HG02884 (cell line): ENCODE measurements at regions not wholly inside any gene's neighbourhood (a gene's known extent, or its start where the extent isn't known, plus 50 kb on each side); places are given as distances from the start of the nearest gene placed in this dataset.

ENCODE experiments used
- ATAC-seq: cut with Tn5 transposase; IDR thresholded peaks from one replicate; pipeline ENCODE4 v1.9.1; 2021; ENCODE audit warnings: mild to moderate bottlenecking, moderate library complexity; ENCODE audit not compliant: unreplicated experiment

DNA sequence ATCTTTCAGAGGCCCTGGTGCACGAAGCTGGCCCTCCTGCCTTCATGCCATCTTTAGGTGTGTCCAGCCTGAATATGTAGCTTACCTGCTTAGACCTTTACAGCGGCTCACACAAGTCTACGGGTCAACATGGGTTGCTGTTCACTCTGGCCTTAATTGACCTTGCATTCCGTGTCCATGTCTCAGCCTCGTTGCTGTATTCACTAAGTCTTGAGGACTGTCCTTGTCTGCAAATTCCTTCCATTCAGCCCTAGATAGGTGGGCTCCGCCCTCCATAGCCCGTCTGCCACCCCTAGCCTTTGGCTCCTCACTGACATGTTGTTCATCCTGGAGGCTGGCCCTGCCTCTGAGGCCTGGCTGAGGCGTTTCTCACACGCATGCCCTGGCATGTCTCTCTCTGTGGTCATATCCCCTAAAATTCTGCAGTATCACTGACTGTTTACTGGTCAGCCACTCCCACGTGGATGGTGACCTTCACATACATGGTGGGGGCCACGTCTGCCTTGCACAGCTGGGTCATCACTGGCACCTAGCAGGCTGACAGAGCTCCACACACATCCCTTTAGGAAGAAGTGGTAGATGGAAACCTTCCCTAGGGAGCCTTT is 394.1 kb upstream of the MKI67 start:
- ATAC-seq: no peak

DNA sequence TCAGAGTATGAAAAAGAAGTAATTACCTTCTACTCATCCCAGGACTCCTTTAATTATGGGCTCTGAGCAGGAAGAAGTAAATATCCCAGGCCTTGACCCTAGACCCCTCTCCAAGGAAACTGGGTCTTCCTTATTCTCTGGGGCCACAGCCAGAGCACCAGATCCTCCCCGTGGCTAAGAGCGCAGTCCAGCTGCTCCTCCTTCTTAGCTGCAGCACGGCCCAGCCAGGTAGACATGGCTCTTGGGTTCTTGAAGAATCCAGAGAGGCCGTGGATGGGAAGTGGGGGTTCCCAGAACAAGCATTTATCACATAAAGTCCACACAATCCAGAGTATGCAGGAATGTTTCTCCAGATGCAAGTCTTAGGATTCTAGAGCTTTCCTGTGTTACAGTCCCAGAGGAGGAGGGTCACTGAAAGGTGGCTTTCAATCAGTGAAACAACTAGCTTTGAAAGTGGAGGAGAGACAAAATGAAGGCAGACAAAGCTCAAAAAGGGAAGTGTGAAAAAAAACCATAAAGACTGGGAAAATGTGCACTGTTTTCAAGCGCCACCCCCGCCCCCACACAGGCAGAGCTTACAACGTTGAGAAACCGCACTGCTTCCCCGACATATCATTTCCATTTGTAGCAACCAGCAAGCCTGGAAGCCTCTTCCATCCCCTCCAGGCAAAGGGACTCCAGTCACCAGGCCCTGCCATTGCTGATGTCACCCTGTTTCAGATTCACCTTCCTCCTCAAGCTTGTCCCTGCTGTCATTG is 396.5 kb upstream of the MKI67 start:
- no peak for ATAC-seq

GRCh38 chr10:128525444-128525843 is 399.2 kb upstream of the MKI67 start:
- ATAC-seq: no peak

DNA sequence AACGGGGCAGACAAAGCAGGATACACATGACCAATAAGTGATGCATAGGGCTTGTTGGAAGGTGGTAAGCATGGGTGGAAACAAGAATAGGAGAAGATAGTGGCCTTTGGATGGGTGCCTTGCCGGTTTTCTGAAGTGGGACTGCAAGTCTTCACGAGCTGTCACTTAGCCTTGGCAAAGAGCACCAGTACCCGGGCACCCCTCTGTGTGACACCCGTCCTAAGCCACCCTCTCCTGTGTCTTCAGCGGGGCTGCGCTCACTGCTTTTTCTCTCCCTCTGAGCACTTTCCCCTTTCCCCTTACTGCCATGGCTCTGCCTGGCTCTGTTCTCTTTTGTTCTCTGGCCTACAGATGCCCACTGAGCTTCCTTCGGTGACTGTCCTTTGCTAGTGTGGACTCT is 399.7 kb upstream of the MKI67 start:
- no peak for ATAC-seq

DNA sequence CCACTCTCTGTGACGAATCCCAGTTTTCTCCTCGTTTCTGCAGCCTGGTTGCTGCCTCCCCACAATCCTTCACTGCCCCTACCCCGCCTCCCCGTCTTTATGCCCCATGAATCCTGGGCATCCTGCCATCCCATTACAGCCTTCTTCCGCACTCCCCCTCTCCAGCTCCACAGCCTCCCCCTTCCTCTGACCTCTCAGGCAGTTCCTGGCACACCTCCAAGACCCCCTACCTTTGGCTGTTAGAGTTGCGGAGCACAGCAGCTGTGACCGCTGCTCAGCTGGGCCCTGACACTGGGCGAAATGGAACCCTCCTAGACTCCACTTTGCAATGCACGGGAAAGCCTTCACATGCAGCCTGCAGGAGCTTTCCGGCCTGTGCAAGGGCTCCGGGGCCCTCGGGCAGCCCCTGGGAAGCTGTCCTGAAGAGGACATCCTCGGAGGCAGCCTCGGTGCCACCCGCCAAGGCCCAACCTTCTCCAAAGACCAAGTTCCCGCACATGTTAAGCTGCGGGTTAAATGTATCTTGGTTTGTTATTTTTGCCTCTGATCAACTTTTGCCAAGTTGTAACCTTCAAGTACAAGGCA is 400.7 kb upstream of the MKI67 start:
- no peak for ATAC-seq

DNA sequence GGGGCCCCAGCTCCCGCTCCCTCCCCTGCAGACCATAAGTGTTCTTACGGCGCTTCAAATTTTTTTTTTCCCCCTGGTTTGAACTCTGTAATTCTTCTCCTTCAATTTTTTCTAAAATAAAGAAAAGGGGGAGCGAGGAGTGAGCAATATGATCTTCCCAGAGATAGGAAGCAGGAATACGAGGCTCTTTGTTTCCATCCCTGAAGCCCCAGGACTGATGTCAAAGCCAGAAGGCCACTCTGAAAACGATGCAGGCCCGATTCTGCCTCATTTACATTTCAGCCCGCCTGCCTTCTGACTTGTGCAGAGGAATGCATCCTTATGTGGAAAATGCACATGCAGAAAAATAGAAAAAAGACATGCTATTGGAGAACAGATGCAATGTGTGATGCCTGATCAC is 401.5 kb upstream of the MKI67 start:
- ATAC-seq: no peak

DNA sequence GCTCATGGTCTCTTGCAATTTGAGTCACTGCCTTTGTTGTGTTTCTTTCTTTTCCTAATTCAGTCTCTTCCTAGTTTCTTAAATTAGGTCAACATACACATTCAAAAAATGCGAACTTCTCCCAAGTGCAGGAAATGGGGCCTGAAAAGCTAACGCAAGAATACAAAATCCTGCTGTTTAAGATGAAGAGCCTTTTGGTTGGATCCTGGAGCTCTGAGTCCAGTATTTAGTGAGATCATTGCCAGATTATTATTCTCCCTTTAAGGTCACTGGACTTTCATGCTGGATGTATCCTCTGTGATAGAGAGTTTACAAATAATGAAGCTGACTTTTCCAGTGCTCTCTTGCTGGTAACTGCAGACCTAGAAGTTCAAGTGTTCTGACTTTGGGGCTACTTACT is 401.9 kb upstream of the MKI67 start:
- no peak for ATAC-seq

- no peak for ATAC-seq
These were observed 402.6 kb upstream of the MKI67 start for GRCh38 chr10:128528781-128529180.

DNA sequence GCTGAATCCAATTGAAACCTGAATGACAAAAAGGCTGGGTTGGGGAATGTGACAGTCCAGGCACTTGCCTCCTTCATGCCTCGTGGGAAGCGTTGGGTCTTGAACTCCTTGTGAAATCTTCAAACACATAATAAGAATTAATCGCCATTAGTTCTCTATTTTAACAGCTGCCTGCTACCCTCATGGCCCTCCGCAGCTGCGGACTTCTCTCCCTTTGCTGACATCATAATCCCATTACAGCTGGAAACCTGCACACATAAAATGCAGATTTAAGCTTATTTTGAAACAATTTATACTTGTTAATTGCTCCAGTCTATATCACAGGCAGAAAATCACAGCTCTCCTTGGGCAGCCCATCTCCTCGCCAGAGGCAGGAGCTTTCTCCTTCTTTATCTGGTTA is 403.0 kb upstream of the MKI67 start:
- ATAC-seq: no peak

DNA sequence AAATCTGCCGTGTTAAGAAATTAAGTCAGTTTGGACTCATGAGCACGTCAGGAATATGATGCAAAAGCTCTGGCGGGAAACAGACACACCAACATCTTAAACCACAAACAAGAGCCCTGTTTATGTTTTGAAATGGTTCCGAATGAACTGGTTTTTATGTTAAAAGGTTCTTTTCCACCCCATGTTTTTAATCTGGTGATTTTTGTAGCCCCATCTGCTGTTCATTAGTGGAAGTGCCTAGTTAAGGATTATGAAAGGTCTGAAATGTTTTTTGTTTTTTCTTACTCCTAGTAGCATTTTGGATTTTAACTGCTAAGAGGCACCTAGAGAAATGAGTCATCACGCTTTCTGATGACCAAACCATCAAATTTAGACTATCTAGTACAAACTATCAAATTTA is 404.1 kb upstream of the MKI67 start:
- ATAC-seq: no peak

- ATAC-seq: no peak
These were observed 404.7 kb upstream of the MKI67 start for GRCh38 chr10:128530946-128531345.

GRCh38 chr10:128534686-128535085 is 408.5 kb upstream of the MKI67 start:
- ATAC-seq: no peak

DNA sequence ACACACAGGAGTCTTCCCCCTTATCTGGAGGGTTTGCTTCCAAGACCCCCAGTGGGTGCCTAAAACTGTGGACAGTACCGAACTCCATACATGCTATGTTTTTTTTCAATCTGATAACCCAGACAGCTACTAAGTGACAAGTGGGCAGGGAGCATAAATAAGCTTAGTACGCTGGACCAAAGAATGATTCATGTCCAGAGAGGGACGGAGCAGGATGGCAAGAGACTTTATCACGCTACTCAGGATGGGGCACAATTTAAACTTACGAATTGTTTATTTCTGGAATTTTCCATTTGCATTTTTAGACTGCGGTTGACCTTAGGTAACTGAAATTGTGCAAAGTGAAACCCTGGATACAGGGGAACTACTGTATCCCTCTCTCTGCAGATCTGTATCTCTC is 410.0 kb upstream of the MKI67 start:
- no peak for ATAC-seq

GRCh38 chr10:128537834-128538330 is 411.7 kb upstream of the MKI67 start:
- ATAC-seq: no peak

DNA sequence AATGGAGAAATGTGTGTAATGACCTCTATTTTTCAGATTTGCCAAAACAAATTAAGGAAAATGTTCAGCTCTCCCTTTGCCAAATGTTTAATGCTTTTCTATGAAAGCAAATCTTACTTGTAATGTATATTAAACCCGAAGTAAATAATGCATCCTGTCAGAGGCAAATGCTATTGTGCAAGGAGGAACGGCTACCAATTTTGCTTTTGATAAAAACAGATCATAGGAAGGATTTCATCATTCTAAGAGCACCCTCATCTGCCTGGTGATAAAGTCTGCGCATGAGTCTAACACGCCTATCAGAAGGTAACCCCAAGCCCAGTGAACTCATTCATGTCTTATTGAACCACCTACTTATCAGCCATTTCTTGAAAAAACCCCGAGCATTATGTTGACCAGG is 412.4 kb upstream of the MKI67 start:
- no peak for ATAC-seq

DNA sequence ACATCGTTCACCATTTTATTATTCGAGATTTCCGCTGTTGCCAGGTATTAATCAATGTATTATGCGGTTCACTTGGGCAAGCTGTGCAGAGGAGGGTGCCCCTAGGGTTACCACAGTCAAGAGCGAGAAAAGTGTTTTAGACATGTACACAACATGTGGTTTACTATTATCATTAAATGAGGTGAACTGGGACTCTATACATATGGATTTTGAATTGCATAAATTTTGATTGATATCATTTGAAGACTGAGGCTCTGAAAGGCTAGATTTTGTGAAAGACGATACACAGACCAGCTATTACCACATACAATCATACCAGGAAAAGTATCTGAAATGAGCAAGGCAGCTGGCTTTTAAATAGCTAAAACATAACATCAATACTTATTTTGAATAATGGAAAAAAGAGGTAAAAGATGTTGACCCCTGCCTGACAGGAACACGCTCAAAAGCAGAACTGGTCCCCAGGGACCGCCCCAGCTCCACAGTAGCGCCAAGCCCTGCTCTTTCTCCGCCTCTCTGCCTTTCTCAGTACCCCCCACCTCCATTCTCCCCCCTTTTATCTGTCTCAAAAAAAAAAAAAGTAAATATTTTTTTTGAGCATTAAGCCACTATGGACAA is 413.4 kb upstream of the MKI67 start:
- ATAC-seq: no peak

- ATAC-seq: no peak
These were observed 414.0 kb upstream of the MKI67 start for GRCh38 chr10:128540128-128540762.

- ATAC-seq: no peak
These were observed 414.8 kb upstream of the MKI67 start for GRCh38 chr10:128540781-128541761.

- no peak for ATAC-seq
These were observed 415.8 kb upstream of the MKI67 start for GRCh38 chr10:128541926-128542475.

DNA sequence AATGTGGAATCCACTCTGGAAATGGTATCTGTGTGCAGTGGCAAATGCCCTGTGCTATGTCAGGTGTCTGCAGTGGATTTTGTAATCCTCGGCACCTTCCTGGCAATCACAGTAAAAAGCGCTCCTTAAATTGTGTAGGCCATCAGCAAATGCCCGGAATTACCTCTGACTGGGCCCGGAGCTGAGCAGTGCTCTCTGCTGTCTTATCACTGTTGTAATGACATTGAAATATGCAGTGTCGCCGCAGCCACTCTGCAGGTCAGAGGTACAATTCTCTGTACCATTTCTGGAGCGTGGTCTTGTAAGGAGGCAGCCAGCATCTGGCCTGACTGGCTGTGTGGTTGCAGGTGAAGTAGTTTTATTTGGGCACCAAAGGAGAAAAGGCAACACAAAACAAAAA is 416.4 kb upstream of the MKI67 start:
- no peak for ATAC-seq
